H1 (cell line): ENCODE measurements at regions not wholly inside any gene's neighbourhood (a gene's known extent, or its start where the extent isn't known, plus 50 kb on each side); places are given as distances from the start of the nearest gene placed in this dataset.

ENCODE experiments used
- CTCF ChIA-PET: fragments of 300-600 bp; sonication (Branson Sonifier 250); formaldehyde crosslinking; loops from one replicate; lab custom pipeline; 2021; ENCODE audit not compliant: partially characterized antibody; lab: Charles Lee
- POLR2A ChIA-PET: fragments of 300-600 bp; sonication (Branson Sonifier 250); formaldehyde crosslinking; loops from one replicate; lab custom pipeline; 2021; ENCODE audit warnings: inconsistent platforms; ENCODE audit not compliant: partially characterized antibody; lab: Charles Lee
- DNase-seq, 2 experiments: peaks; one replicate each; pipeline versions ENCODE4 v3.0.0 to v3.0.0-alpha.2; 2010 to 2022; ENCODE audit warnings: low spot score in 2 of 2, low read depth in 1 of 2, mixed read lengths in 1 of 2
- FAIRE-seq: peaks from 2 replicates; lab custom pipeline; 2011; peaks lifted over from hg19 to GRCh38; lab: Jason Lieb, UNC
- H2AFZ ChIP-seq: 2 replicates; pipeline ENCODE4 v1.8.1; 2012; ENCODE audit warnings: low read length, inconsistent platforms
- H2AK5ac ChIP-seq: 2 replicates; pipeline ENCODE4 v1.6.1; 2013; ENCODE audit warnings: low read depth, low read length
- H2BK120ac ChIP-seq: replicated peaks from 2 replicates; pipeline ENCODE3; 2013; ENCODE audit warnings: low read depth, low read length, inconsistent platforms
- H2BK12ac ChIP-seq: 2 replicates; pipeline ENCODE4 v1.6.1; 2013; ENCODE audit warnings: low read depth, low read length
- H2BK15ac ChIP-seq: 2 replicates; pipeline ENCODE4 v1.6.1; 2013; ENCODE audit warnings: low read length
- H2BK20ac ChIP-seq: 2 replicates; pipeline ENCODE4 v1.6.1; 2013; ENCODE audit warnings: low read length
- H2BK5ac ChIP-seq: 2 replicates; pipeline ENCODE4 v1.6.1; 2013; ENCODE audit warnings: low read depth, low read length
- H3K14ac ChIP-seq: 2 replicates; pipeline ENCODE4 v1.6.1; 2013; ENCODE audit warnings: inconsistent platforms; ENCODE audit not compliant: insufficient read length
- H3K18ac ChIP-seq: 2 replicates; pipeline ENCODE4 v1.6.1; 2013; ENCODE audit warnings: low read length; ENCODE audit errors: extremely low read depth
- H3K23ac ChIP-seq: 2 replicates; pipeline ENCODE4 v1.6.1; 2013; ENCODE audit warnings: inconsistent platforms; ENCODE audit not compliant: insufficient read length
- H3K23me2 ChIP-seq: 2 replicates; pipeline ENCODE4 v1.6.1; 2013; ENCODE audit warnings: low read depth, low read length
- H3K27ac ChIP-seq: 2 replicates; pipeline ENCODE4 v1.6.1; 2011; ENCODE audit warnings: low read depth, low read length, inconsistent platforms
- H3K27me3 ChIP-seq, 4 experiments: replicated peaks in 1 of 4; 1 replicate in 1 of 4; 2 replicates in 3 of 4; pipeline versions ENCODE4 v1.6.1 to v1.8.1; 2011 to 2013; ENCODE audit warnings: low read length in 3 of 4, mild to moderate bottlenecking in 3 of 4, inconsistent platforms in 2 of 4, mixed read lengths in 2 of 4, moderate library complexity in 1 of 4; ENCODE audit not compliant: control insufficient read depth in 3 of 4, insufficient read depth in 3 of 4; ENCODE audit errors: extremely low read depth in 1 of 4
- H3K36me3 ChIP-seq, 4 experiments: 2 replicates each; pipeline versions ENCODE4 v1.6.1 to v1.8.1; 2011 to 2013; ENCODE audit warnings: mild to moderate bottlenecking in 4 of 4, low read length in 3 of 4, moderate library complexity in 2 of 4, control low read depth in 1 of 4, inconsistent platforms in 1 of 4; ENCODE audit not compliant: insufficient read depth in 4 of 4, control insufficient read depth in 2 of 4
- H3K4ac ChIP-seq: replicated peaks from 2 replicates; pipeline ENCODE3; 2013; ENCODE audit warnings: low read length, low read depth, mixed read lengths, inconsistent platforms; ENCODE audit not compliant: insufficient read length
- H3K4me1 ChIP-seq, 4 experiments: replicated peaks in 1 of 4; 1 replicate in 1 of 4; 2 replicates in 3 of 4; pipeline versions ENCODE4 v1.6.1 to v1.8.1; 2011 to 2013; ENCODE audit warnings: low read length in 3 of 4, inconsistent platforms in 2 of 4, mixed read lengths in 1 of 4; ENCODE audit not compliant: insufficient read depth in 4 of 4, control insufficient read depth in 3 of 4
- H3K4me2 ChIP-seq, 2 experiments: 2 replicates each; pipeline versions ENCODE4 v1.6.1 to v1.8.1; 2011 to 2013; ENCODE audit warnings: low read depth in 2 of 2, low read length in 2 of 2, control low read depth in 1 of 2, inconsistent platforms in 1 of 2, mild to moderate bottlenecking in 1 of 2; ENCODE audit not compliant: insufficient read depth in 1 of 2
- H3K4me3 ChIP-seq, 4 experiments: fragments of 200-600, 300-600 bp in 1 of 4; sonication (generic), shearing (Covaris generic), sonication (Bioruptor Twin) in 1 of 4; 2 replicates each; pipeline versions ENCODE4 v1.5.1 to v1.8.1; 2011 to 2016; ENCODE audit warnings: low read length in 4 of 4, low read depth in 3 of 4, control low read depth in 2 of 4, inconsistent platforms in 2 of 4, mild to moderate bottlenecking in 2 of 4, mixed read lengths in 1 of 4, moderate library complexity in 1 of 4; ENCODE audit not compliant: insufficient read depth in 2 of 4; ENCODE audit errors: extremely low read depth in 1 of 4
- H3K56ac ChIP-seq: replicated peaks from 2 replicates; pipeline ENCODE3; 2013; ENCODE audit warnings: low read depth, mild to moderate bottlenecking, mixed read lengths, low read length, inconsistent platforms; ENCODE audit not compliant: insufficient read length
- H3K79me1 ChIP-seq: 2 replicates; pipeline ENCODE4 v1.6.1; 2013; ENCODE audit warnings: low read depth, low read length, control low read depth
- H3K79me2 ChIP-seq, 2 experiments: 2 replicates each; pipeline versions ENCODE4 v1.6.1 to v1.8.1; 2012 to 2013; ENCODE audit warnings: low read length in 2 of 2, mild to moderate bottlenecking in 2 of 2, inconsistent platforms in 1 of 2; ENCODE audit not compliant: insufficient read depth in 2 of 2, control insufficient read depth in 1 of 2
- H3K9ac ChIP-seq, 4 experiments: replicated peaks in 1 of 4; 1 replicate in 1 of 4; 2 replicates in 3 of 4; pipeline versions ENCODE4 v1.6.1 to v1.8.1; 2011 to 2013; ENCODE audit warnings: low read depth in 3 of 4, low read length in 3 of 4, control low read depth in 2 of 4, mild to moderate bottlenecking in 2 of 4, moderate library complexity in 2 of 4, inconsistent platforms in 1 of 4; ENCODE audit errors: extremely low read depth in 1 of 4
- H3K9me3 ChIP-seq, 2 experiments: 2 replicates each; pipeline versions ENCODE4 v1.6.1 to v1.8.1; 2012 to 2013; ENCODE audit warnings: mild to moderate bottlenecking in 2 of 2, moderate library complexity in 2 of 2, control low read depth in 1 of 2, inconsistent platforms in 1 of 2, low read depth in 1 of 2, low read length in 1 of 2, mixed read lengths in 1 of 2; ENCODE audit not compliant: insufficient read depth in 2 of 2
- H4K20me1 ChIP-seq, 2 experiments: replicated peaks in 1 of 2; 2 replicates each; pipeline versions ENCODE3 to v1.8.1; 2011 to 2013; ENCODE audit warnings: inconsistent platforms in 2 of 2, low read length in 2 of 2, mild to moderate bottlenecking in 1 of 2; ENCODE audit not compliant: insufficient read depth in 2 of 2, control insufficient read depth in 1 of 2
- H4K5ac ChIP-seq: 2 replicates; pipeline ENCODE4 v1.6.1; 2013; ENCODE audit warnings: low read length, low read depth, mixed read lengths, inconsistent platforms; ENCODE audit not compliant: insufficient read length
- H4K8ac ChIP-seq: 2 replicates; pipeline ENCODE4 v1.8.0; 2013; ENCODE audit warnings: mild to moderate bottlenecking, moderate library complexity, low read length, inconsistent platforms; ENCODE audit not compliant: insufficient read depth; ENCODE audit errors: extremely low read depth
- H4K91ac ChIP-seq: replicated peaks from 2 replicates; pipeline ENCODE3; 2013; ENCODE audit warnings: low read length, mixed read lengths, inconsistent platforms; ENCODE audit not compliant: insufficient read length
- KDM1A ChIP-seq: fragments of 200-600, 300-600 bp; sonication (generic); IDR thresholded peaks from 2 replicates; pipeline ENCODE4 v1.7.1; 2016; ENCODE audit warnings: mild to moderate bottlenecking, low read length, borderline replicate concordance
- RAD21 ChIP-seq, 2 experiments: IDR thresholded peaks in 1 of 2; conservative IDR thresholded peaks in 1 of 2; 2 replicates each; pipeline ENCODE4 v1.6.1; 2011; ENCODE audit warnings: low read depth in 2 of 2, low read length in 2 of 2, improper control_type of control experiment in 1 of 2, inconsistent platforms in 1 of 2, mild to moderate bottlenecking in 1 of 2, moderate library complexity in 1 of 2
- WGBS, 2 experiments: shearing (Covaris generic) in 1 of 2; methylation state at CpG; one replicate each; pipeline versions ENCODE4 v1.1.6 to v1.1.7; 2013 to 2015; ENCODE audit warnings: low lambda C conversion rate in 2 of 2, mixed read lengths in 2 of 2, inconsistent platforms in 1 of 2, low coverage in 1 of 2, missing lambda C conversion rate in 1 of 2; ENCODE audit not compliant: insufficient replicate concordance in 2 of 2, insufficient coverage in 1 of 2, insufficient read length in 1 of 2; ENCODE audit errors: extremely low coverage in 1 of 2, missing lambda C conversion rate in 1 of 2; 5-methylcytosine and 5-hydroxymethylcytosine counted together
- TF ChIP-seq, protein P1 (sequence below): IDR thresholded peaks from 2 replicates; pipeline ENCODE4 v1.6.1; 2011; ENCODE audit warnings: low read length, improper control_type of control experiment
- TF ChIP-seq, protein P2 (sequence below), 3 experiments: IDR thresholded peaks; 1 replicate in 2 of 3; 2 replicates in 1 of 3; pipeline versions ENCODE4 v1.5.1 to v1.6.1; 2011; ENCODE audit warnings: low read length in 3 of 3, mild to moderate bottlenecking in 3 of 3, inconsistent platforms in 2 of 3, low read depth in 1 of 3, moderate library complexity in 1 of 3; ENCODE audit not compliant: insufficient read depth in 1 of 3; ENCODE audit errors: control extremely low read depth in 1 of 3

DNA sequence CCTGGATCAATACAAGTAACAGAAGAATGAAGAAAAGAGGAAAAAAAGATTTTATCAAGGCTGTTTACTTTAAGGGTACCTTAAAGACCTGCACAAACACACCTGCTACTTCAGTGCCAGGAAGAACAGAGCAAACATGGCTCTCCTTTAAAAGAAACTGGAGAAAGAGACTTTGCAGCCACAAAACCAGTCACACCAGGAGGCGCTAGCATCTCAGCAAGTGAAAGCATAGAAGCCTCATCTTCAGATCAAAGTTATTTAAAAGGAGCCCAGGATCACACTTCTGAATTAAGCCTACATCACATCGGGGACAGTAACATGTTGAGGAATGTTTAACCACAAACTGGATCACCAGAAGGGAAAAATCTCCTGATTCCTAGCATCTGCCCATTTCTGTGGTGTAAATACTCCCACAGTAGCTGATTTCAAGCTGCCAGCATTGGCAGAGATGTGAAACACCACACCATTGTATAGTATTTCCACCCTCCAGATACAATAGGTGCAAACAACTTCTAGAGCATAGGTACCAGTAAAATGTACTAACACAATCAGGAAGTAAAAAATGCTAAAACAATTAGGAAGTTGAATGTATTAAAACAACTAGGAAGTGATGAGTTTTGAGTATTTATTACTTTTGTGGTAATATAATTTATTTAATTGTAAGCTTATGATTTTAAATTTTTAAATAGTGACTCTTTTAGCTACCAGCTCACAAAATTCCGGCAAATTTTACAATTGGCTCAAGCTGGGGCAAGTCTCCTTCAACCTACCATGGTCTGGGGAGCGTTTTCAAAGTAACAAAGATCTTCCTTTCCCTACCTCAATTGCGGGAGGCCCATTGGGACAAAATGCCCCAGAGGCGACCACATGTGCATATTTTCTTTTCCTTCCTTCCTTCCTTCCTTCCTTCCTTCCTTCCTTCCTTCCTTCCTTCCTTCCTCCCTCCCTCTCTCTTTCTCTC, 105.3 kb upstream of the CLDN14 start:
- TF ChIP-seq, protein P1, sequence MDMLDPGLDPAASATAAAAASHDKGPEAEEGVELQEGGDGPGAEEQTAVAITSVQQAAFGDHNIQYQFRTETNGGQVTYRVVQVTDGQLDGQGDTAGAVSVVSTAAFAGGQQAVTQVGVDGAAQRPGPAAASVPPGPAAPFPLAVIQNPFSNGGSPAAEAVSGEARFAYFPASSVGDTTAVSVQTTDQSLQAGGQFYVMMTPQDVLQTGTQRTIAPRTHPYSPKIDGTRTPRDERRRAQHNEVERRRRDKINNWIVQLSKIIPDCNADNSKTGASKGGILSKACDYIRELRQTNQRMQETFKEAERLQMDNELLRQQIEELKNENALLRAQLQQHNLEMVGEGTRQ = no peak
- TF ChIP-seq RAD21 (IDR thresholded peaks at IDR 0.05 in 1 of 2, conservative IDR thresholded peaks at IDR 0.05 in 1 of 2; ENCODE audit: low read depth in 2 of 2, low read length in 2 of 2) = peak; percentile 37 to 42; a peak in 2 of 4 replicates
- TF ChIP-seq KDM1A = no peak
- TF ChIP-seq, protein P2, sequence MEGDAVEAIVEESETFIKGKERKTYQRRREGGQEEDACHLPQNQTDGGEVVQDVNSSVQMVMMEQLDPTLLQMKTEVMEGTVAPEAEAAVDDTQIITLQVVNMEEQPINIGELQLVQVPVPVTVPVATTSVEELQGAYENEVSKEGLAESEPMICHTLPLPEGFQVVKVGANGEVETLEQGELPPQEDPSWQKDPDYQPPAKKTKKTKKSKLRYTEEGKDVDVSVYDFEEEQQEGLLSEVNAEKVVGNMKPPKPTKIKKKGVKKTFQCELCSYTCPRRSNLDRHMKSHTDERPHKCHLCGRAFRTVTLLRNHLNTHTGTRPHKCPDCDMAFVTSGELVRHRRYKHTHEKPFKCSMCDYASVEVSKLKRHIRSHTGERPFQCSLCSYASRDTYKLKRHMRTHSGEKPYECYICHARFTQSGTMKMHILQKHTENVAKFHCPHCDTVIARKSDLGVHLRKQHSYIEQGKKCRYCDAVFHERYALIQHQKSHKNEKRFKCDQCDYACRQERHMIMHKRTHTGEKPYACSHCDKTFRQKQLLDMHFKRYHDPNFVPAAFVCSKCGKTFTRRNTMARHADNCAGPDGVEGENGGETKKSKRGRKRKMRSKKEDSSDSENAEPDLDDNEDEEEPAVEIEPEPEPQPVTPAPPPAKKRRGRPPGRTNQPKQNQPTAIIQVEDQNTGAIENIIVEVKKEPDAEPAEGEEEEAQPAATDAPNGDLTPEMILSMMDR (IDR thresholded peaks at IDR 0.05; ENCODE audit: control extremely low read depth in 1 of 3, insufficient read depth in 1 of 3, low read depth in 1 of 3, low read length in 3 of 3) = peak in 2 of 3 experiments; percentile 24 to 27; a peak in 2 of 4 replicates
- Histone ChIP-seq H2BK5ac (no peak overlapping the region), H2BK20ac (no peak overlapping the region), H2BK15ac (no peak overlapping the region), H4K5ac (no peak overlapping the region), H4K20me1 (no peaks in the 10 kb centered on the region), H3K9ac (no peak overlapping the region), H2BK120ac (no peak overlapping the region), H4K91ac (no peak overlapping the region), H4K8ac (no peak overlapping the region), H3K18ac (no peak overlapping the region), H2AK5ac (no peak overlapping the region), H3K4ac (no peak overlapping the region), H2BK12ac (no peak overlapping the region), H3K36me3 (no peaks in the 10 kb centered on the region), H3K23me2 (no peaks in the 10 kb centered on the region), H3K27me3 (no peaks in the 10 kb centered on the region), H3K79me2 (no peaks in the 10 kb centered on the region), H3K9me3 (no peaks in the 10 kb centered on the region), H3K4me3 (no peak overlapping the region), H3K23ac (no peak overlapping the region), H3K4me2 (no peak overlapping the region), H3K27ac (no peak overlapping the region), H3K4me1 (no peaks in the 10 kb centered on the region), H3K56ac (no peak overlapping the region), H2AFZ (no peak overlapping the region), H3K79me1 (no peaks in the 10 kb centered on the region), H3K14ac (no peak overlapping the region)
- no peak for FAIRE-seq
- DNase-seq = no peak
- WGBS, 2 experiments = 84% methylated on average over 6 of the region's 6 CpGs; no CpG with 5 or more reads in 1 of the 2 experiments
- POLR2A ChIA-PET = no interaction called here
- CTCF ChIA-PET = interaction anchor here (0.7 to 2.8 kb wide), 10 partner anchors 9 to 433 kb away, joined by 3 to 9 read pairs (median 3); no protein-coding TSS in a partner anchor
